Bronchial epithelial cell (primary cell): ENCODE measurements at regions not wholly inside any gene's neighbourhood (a gene's known extent, or its start where the extent isn't known, plus 50 kb on each side); places are given as distances from the start of the nearest gene placed in this dataset.

Experiments used
- DNase-seq: peaks from one replicate; pipeline ENCODE4 v3.0.0-alpha.2; 2010; ENCODE audit warnings: low read depth
- FAIRE-seq: peaks from 2 replicates; lab custom pipeline; 2011; peaks lifted over from hg19 to GRCh38; lab: Jason Lieb, UNC
- H3K27me3 ChIP-seq: 2 replicates; pipeline ENCODE4 v1.5.1; 2011; ENCODE audit warnings: low read length; ENCODE audit not compliant: control insufficient read depth, insufficient read depth
- H3K36me3 ChIP-seq: 2 replicates; pipeline ENCODE4 v1.5.1; 2011; ENCODE audit warnings: low read length; ENCODE audit not compliant: control insufficient read depth, insufficient read depth
- H3K4me3 ChIP-seq: 2 replicates; pipeline ENCODE4 v1.5.1; 2011; ENCODE audit warnings: mild to moderate bottlenecking, low read depth, low read length, control low read depth
- CTCF ChIP-seq: IDR thresholded peaks from 2 replicates; pipeline ENCODE4 v1.5.1; 2011; ENCODE audit warnings: mild to moderate bottlenecking, moderate library complexity, low read length, control low read depth, inconsistent platforms; ENCODE audit not compliant: insufficient read depth, severe bottlenecking

GRCh38 chr17:22467720-22468119 lies 775.4 kb downstream of the KCNJ18 start:
- no peak for TF ChIP-seq CTCF
- FAIRE-seq (peak; percentile 40), DNase-seq (no peak)
- H3K4me3 ChIP-seq = no peak overlapping the region
- H3K27me3 ChIP-seq = no peaks in the 10 kb centered on the region
- no peaks in the 10 kb centered on the region for H3K36me3 ChIP-seq

- peak; percentile 98 for FAIRE-seq
- TF ChIP-seq CTCF = no peak
- no peak for DNase-seq
These were observed 777.0 kb downstream of the KCNJ18 start for GRCh38 chr17:22469101-22469880.

GRCh38 chr17:22469941-22470340 lies 777.6 kb downstream of the KCNJ18 start:
- no peaks in the 10 kb centered on the region for H3K36me3 ChIP-seq
- H3K4me3 ChIP-seq = no peak overlapping the region
- DNase-seq (no peak), FAIRE-seq (no peak)
- TF ChIP-seq CTCF = no peak
- no peaks in the 10 kb centered on the region for H3K27me3 ChIP-seq

More at GRCh38 chr17:22469101-22469880, 777.0 kb downstream of the KCNJ18 start:
- H3K27me3 ChIP-seq = no peaks in the 10 kb centered on the region
- no peaks in the 10 kb centered on the region for H3K36me3 ChIP-seq
- no peak overlapping the region for H3K4me3 ChIP-seq

GRCh38 chr17:22470411-22471175 lies 778.3 kb downstream of the KCNJ18 start:
- FAIRE-seq (no peak), DNase-seq (no peak)
- no peak for TF ChIP-seq CTCF
- H3K36me3 ChIP-seq = no peaks in the 10 kb centered on the region
- H3K4me3 ChIP-seq = no peak overlapping the region
- H3K27me3 ChIP-seq = no peaks in the 10 kb centered on the region

GRCh38 chr17:22484826-22485225 lies 792.5 kb downstream of the KCNJ18 start:
- no peaks in the 10 kb centered on the region for H3K36me3 ChIP-seq

More at GRCh38 chr17:22484826-22485225, 792.5 kb downstream of the KCNJ18 start:
- Histone ChIP-seq H3K27me3 (no peaks in the 10 kb centered on the region), H3K4me3 (no peak overlapping the region)
- DNase-seq (no peak), FAIRE-seq (no peak)
- no peak for TF ChIP-seq CTCF
